Keratinocyte (primary cell): ENCODE measurements at regions not wholly inside any gene's neighbourhood (a gene's known extent, or its start where the extent isn't known, plus 50 kb on each side); places are given as distances from the start of the nearest gene placed in this dataset.

Source experiments
- DNase-seq: peaks from one replicate; pipeline ENCODE4 v3.0.0-alpha.2; 2011; ENCODE audit warnings: low read depth, missing footprints, low spot score
- FAIRE-seq: peaks from 2 replicates; lab custom pipeline; 2011; peaks lifted over from hg19 to GRCh38; lab: Jason Lieb, UNC
- H2AFZ ChIP-seq: 2 replicates; pipeline ENCODE4 v1.6.0; 2012; ENCODE audit warnings: low read length, control low read depth, inconsistent platforms; ENCODE audit not compliant: control insufficient read depth
- H3K27ac ChIP-seq: 2 replicates; pipeline ENCODE4 v1.5.1; 2011; ENCODE audit warnings: low read length; ENCODE audit not compliant: control insufficient read depth, insufficient read depth
- H3K27me3 ChIP-seq: 3 replicates; pipeline ENCODE4 v1.6.0; 2011; ENCODE audit warnings: low read length; ENCODE audit not compliant: control insufficient read depth, insufficient read depth; ENCODE audit errors: extremely low read depth
- H3K36me3 ChIP-seq, 2 experiments: 2 replicates in 1 of 2; 3 replicates in 1 of 2; pipeline ENCODE4 v1.5.1; 2011; ENCODE audit warnings: low read length in 2 of 2, mild to moderate bottlenecking in 1 of 2; ENCODE audit not compliant: control insufficient read depth in 2 of 2, insufficient read depth in 2 of 2; ENCODE audit errors: extremely low read depth in 1 of 2
- H3K4me1 ChIP-seq: 3 replicates; pipeline ENCODE4 v1.5.1; 2011; ENCODE audit warnings: low read length; ENCODE audit not compliant: control insufficient read depth, insufficient read depth; ENCODE audit errors: extremely low read depth
- H3K4me2 ChIP-seq: 3 replicates; pipeline ENCODE4 v1.6.0; 2011; ENCODE audit warnings: low read depth, low read length; ENCODE audit not compliant: control insufficient read depth, insufficient read depth; ENCODE audit errors: extremely low read depth
- H3K4me3 ChIP-seq, 3 experiments: fragments of 200-600 bp in 1 of 3; sonication (generic) in 1 of 3; 2 replicates in 2 of 3; 3 replicates in 1 of 3; pipeline ENCODE4 v1.5.1; 2011 to 2016; ENCODE audit warnings: low read length in 3 of 3, mild to moderate bottlenecking in 3 of 3, control low read depth in 2 of 3, inconsistent platforms in 1 of 3, low read depth in 1 of 3, mixed read lengths in 1 of 3, mixed run types in 1 of 3, moderate library complexity in 1 of 3; ENCODE audit not compliant: control insufficient read depth in 2 of 3, insufficient read depth in 2 of 3; ENCODE audit errors: extremely low read depth in 1 of 3
- H3K79me2 ChIP-seq: 2 replicates; pipeline ENCODE4 v1.6.0; 2012; ENCODE audit warnings: low read length; ENCODE audit not compliant: control insufficient read depth, insufficient read depth
- H3K9ac ChIP-seq: 3 replicates; pipeline ENCODE4 v1.6.0; 2011; ENCODE audit warnings: low read length; ENCODE audit not compliant: control insufficient read depth, insufficient read depth; ENCODE audit errors: extremely low read depth
- H3K9me1 ChIP-seq: 3 replicates; pipeline ENCODE4 v1.6.0; 2011; ENCODE audit warnings: low read length; ENCODE audit not compliant: control insufficient read depth, insufficient read depth; ENCODE audit errors: extremely low read depth
- H3K9me3 ChIP-seq: 2 replicates; pipeline ENCODE4 v1.5.1; 2012; ENCODE audit warnings: low read depth, low read length; ENCODE audit not compliant: control insufficient read depth
- H4K20me1 ChIP-seq: 3 replicates; pipeline ENCODE4 v1.6.0; 2011; ENCODE audit warnings: low read length; ENCODE audit not compliant: control insufficient read depth, insufficient read depth; ENCODE audit errors: extremely low read depth
- CTCF ChIP-seq, 3 experiments: IDR thresholded peaks in 1 of 3; conservative IDR thresholded peaks in 1 of 3; optimal IDR thresholded peaks in 1 of 3; 2 replicates in 2 of 3; 3 replicates in 1 of 3; pipeline versions ENCODE3 to v1.5.1; 2011; ENCODE audit warnings: low read length in 3 of 3, mild to moderate bottlenecking in 3 of 3, moderate library complexity in 2 of 3, control low read depth in 1 of 3, inconsistent platforms in 1 of 3; ENCODE audit not compliant: insufficient read depth in 2 of 3; ENCODE audit errors: extremely low read depth in 1 of 3
- EZH2 ChIP-seq: IDR thresholded peaks from one replicate; pipeline ENCODE4 v1.6.1; 2012; ENCODE audit warnings: inconsistent platforms, mild to moderate bottlenecking, low read length, moderate library complexity
- dilution Hi-C: fragments of 300-500 bp; cut with MboI; formaldehyde crosslinking; loops from one replicate; pipeline ENCODE4 v1.7.0; 2020; ENCODE audit warnings: low sequenced_read_pairs; ENCODE audit not compliant: extremely low pct_ligation_motif_present

- H3K9me1 ChIP-seq = no peaks in the 10 kb centered on the region
- H3K9ac ChIP-seq = no peak overlapping the region
- TF ChIP-seq CTCF (optimal IDR thresholded peaks at IDR 0.05 in 1 of 3, IDR thresholded peaks at IDR 0.05 in 1 of 3, conservative IDR thresholded peaks at IDR 0.05 in 1 of 3; ENCODE audit: extremely low read depth in 1 of 3, insufficient read depth in 2 of 3, low read length in 3 of 3) = no peak
- no peak for TF ChIP-seq EZH2
- H3K36me3 ChIP-seq = no peaks in the 10 kb centered on the region
- H4K20me1 ChIP-seq = no peaks in the 10 kb centered on the region
- no peak overlapping the region for H3K4me2 ChIP-seq
- no peak overlapping the region for H3K4me3 ChIP-seq
- H3K27me3 ChIP-seq = no peaks in the 10 kb centered on the region
- no peaks in the 10 kb centered on the region for H3K9me3 ChIP-seq
- peaks cover 3% of the 10 kb centered on the region for H3K4me1 ChIP-seq
- H3K79me2 ChIP-seq = no peaks in the 10 kb centered on the region
- no peak overlapping the region for H2AFZ ChIP-seq
- H3K27ac ChIP-seq = no peak overlapping the region
- dilution Hi-C loops = no loop called here
- DNase-seq (no peak), FAIRE-seq (peak; percentile 20)
These were observed 311.1 kb downstream of the NR4A2 start for GRCh38 chr2:156021146-156022040.

- TF ChIP-seq CTCF (optimal IDR thresholded peaks at IDR 0.05 in 1 of 3, IDR thresholded peaks at IDR 0.05 in 1 of 3, conservative IDR thresholded peaks at IDR 0.05 in 1 of 3; ENCODE audit: extremely low read depth in 1 of 3, insufficient read depth in 2 of 3, low read length in 3 of 3) (no peak), EZH2 (no peak)
- Histone ChIP-seq H3K4me1 (peaks cover 3% of the 10 kb centered on the region), H3K27ac (no peak overlapping the region), H3K27me3 (no peaks in the 10 kb centered on the region), H3K9ac (no peak overlapping the region), H4K20me1 (no peaks in the 10 kb centered on the region), H3K79me2 (no peaks in the 10 kb centered on the region), H3K9me3 (no peaks in the 10 kb centered on the region), H3K9me1 (no peaks in the 10 kb centered on the region), H2AFZ (no peak overlapping the region), H3K4me2 (no peak overlapping the region), H3K4me3 (no peak overlapping the region), H3K36me3 (no peaks in the 10 kb centered on the region)
- DNase-seq (no peak), FAIRE-seq (no peak)
- dilution Hi-C loops = no loop called here
These were observed 313.2 kb downstream of the NR4A2 start for GRCh38 chr2:156019341-156019740.
